ENCODE measurements at regions not wholly inside any gene's neighbourhood (a gene's known extent, or its start where the extent isn't known, plus 50 kb on each side); places are given as distances from the start of the nearest gene placed in this dataset.

DNA sequence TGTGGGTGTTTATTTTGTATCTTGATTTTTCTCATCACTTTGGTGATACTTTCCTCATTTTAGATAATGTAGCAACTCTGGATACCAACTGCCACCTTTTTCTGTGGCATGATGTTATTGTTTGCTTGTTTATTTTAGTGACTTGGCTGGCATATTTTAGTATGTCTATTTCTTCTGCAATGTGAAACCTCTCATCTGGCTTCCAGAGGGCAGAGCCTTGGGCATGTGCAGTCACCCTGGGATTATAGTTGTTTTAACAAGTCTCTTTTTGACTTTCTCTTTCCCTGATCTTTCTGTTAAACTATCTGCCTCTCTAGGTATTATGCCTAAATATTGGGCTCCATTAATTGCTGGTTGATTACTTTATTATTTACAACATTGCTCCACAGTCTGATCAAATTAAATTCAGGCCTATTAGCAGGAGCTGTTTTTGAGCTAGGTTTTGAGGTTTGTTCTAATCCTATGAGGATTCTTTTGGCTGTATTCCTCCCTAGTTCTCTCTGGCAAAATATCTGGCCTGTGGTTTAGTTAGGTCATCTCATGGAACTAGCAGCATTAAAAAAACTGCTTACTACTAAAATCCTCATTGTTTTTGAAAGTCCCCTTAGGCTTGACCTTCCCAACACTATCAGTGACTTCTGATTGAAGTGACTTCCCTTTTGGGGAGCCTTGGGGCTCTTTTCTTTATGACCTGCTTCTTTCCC is 86.4 kb upstream of the FAM78B start:
- intact Hi-C loops (cut with micrococcal nuclease), result no loop called here
- TF ChIP-seq MYC (IDR thresholded peaks at IDR 0.05; ENCODE audit: low read depth, low read length), result no peak
- TF ChIP-seq, protein P1, sequence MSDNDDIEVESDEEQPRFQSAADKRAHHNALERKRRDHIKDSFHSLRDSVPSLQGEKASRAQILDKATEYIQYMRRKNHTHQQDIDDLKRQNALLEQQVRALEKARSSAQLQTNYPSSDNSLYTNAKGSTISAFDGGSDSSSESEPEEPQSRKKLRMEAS (IDR thresholded peaks at IDR 0.05; ENCODE audit: insufficient read depth, insufficient read length), result no peak
- no peak for TF ChIP-seq JUN (IDR thresholded peaks at IDR 0.05; ENCODE audit: borderline replicate concordance, insufficient read depth, insufficient read length, low read depth)
- TF ChIP-seq GATA2 (IDR thresholded peaks at IDR 0.05; ENCODE audit: insufficient read depth, insufficient read length, low read depth, low read length), result no peak
- TF ChIP-seq, protein P2, sequence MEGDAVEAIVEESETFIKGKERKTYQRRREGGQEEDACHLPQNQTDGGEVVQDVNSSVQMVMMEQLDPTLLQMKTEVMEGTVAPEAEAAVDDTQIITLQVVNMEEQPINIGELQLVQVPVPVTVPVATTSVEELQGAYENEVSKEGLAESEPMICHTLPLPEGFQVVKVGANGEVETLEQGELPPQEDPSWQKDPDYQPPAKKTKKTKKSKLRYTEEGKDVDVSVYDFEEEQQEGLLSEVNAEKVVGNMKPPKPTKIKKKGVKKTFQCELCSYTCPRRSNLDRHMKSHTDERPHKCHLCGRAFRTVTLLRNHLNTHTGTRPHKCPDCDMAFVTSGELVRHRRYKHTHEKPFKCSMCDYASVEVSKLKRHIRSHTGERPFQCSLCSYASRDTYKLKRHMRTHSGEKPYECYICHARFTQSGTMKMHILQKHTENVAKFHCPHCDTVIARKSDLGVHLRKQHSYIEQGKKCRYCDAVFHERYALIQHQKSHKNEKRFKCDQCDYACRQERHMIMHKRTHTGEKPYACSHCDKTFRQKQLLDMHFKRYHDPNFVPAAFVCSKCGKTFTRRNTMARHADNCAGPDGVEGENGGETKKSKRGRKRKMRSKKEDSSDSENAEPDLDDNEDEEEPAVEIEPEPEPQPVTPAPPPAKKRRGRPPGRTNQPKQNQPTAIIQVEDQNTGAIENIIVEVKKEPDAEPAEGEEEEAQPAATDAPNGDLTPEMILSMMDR (IDR thresholded peaks at IDR 0.05; ENCODE audit: extremely low read depth in 1 of 2, insufficient read depth in 1 of 2, low read depth in 1 of 2, low read length in 2 of 2), result no peak
- no peak for TF ChIP-seq POLR2AphosphoS5 (IDR thresholded peaks at IDR 0.05; ENCODE audit: insufficient read depth, low read depth, low read length)
- no peak for TF ChIP-seq EZH2 (IDR thresholded peaks at IDR 0.05; ENCODE audit: borderline replicate concordance, low read depth, low read length, severe bottlenecking)
- TF ChIP-seq FOS (IDR thresholded peaks at IDR 0.05; ENCODE audit: borderline replicate concordance, insufficient read depth, low read length), result no peak
- TF ChIP-seq POLR2A (IDR thresholded peaks at IDR 0.05; ENCODE audit: low read depth, low read length), result no peak
- peaks cover 2% of the 10 kb centered on the region for H3K9me3 ChIP-seq (replicated peaks; ENCODE audit: control insufficient read depth, insufficient read depth, low read length)
- FAIRE-seq (no peak), DNase-seq (ENCODE audit: low read depth, low spot score) (no peak)
- H3K79me2 ChIP-seq (ENCODE audit: control insufficient read depth, insufficient read depth, low read length), result no peaks in the 10 kb centered on the region
- H3K4me3 ChIP-seq (replicated peaks in 1 of 3; ENCODE audit: insufficient read depth in 1 of 3, low read depth in 1 of 3, low read length in 3 of 3), result no peak overlapping the region
- H3K9ac ChIP-seq (replicated peaks; ENCODE audit: extremely low read depth, insufficient read depth, low read length), result no peak overlapping the region
- H2AFZ ChIP-seq (ENCODE audit: low read depth, low read length), result no peak overlapping the region
- CTCF ChIA-PET, result no interaction called here
- H3K27me3 ChIP-seq (ENCODE audit: control insufficient read depth in 2 of 2, insufficient read depth in 2 of 2, low read length in 2 of 2), result no peaks in the 10 kb centered on the region
- H3K4me2 ChIP-seq (ENCODE audit: insufficient read depth, low read length), result no peak overlapping the region
- H3K27ac ChIP-seq (ENCODE audit: insufficient read depth, low read depth, low read length), result no peak overlapping the region
- no peaks in the 10 kb centered on the region for H3K4me1 ChIP-seq (ENCODE audit: control insufficient read depth, extremely low read depth, insufficient read depth, low read length)
- H3K36me3 ChIP-seq (ENCODE audit: control insufficient read depth in 2 of 2, extremely low read depth in 1 of 2, insufficient read depth in 2 of 2, low read length in 2 of 2), result no peaks in the 10 kb centered on the region
- no TSS peak for BruUV-seq (replicated peaks)
- no peaks in the 10 kb centered on the region for H4K20me1 ChIP-seq (replicated peaks; ENCODE audit: control insufficient read depth, extremely low read depth, insufficient read depth, low read length)
- dilution Hi-C loops (cut with MboI; ENCODE audit: extremely low pct_ligation_motif_present, low sequenced_read_pairs), result no loop called here
- H3K9me1 ChIP-seq (replicated peaks; ENCODE audit: control insufficient read depth, extremely low read depth, insufficient read depth, low read length), result no peaks in the 10 kb centered on the region
- POLR2A ChIA-PET, result no interaction called here

All from endothelial cell of umbilical vein (primary cell).